HG03378 (cell line): ENCODE measurements at regions not wholly inside any gene's neighbourhood (a gene's known extent, or its start where the extent isn't known, plus 50 kb on each side); places are given as distances from the start of the nearest gene placed in this dataset.

ENCODE experiments used
- ATAC-seq: cut with Tn5 transposase; IDR thresholded peaks from one replicate; pipeline ENCODE4 v1.9.1; 2021; ENCODE audit warnings: mild to moderate bottlenecking, moderate library complexity; ENCODE audit not compliant: unreplicated experiment

GRCh38 chrX:76228499-76228898, 55.6 kb downstream of the PBDC1 start:
- no peak for ATAC-seq

- ATAC-seq = no peak
Measured at GRCh38 chrX:76248901-76249300, 76.0 kb downstream of the PBDC1 start.

GRCh38 chrX:76253432-76253831, 80.6 kb downstream of the PBDC1 start:
- ATAC-seq = peak; percentile 93

DNA sequence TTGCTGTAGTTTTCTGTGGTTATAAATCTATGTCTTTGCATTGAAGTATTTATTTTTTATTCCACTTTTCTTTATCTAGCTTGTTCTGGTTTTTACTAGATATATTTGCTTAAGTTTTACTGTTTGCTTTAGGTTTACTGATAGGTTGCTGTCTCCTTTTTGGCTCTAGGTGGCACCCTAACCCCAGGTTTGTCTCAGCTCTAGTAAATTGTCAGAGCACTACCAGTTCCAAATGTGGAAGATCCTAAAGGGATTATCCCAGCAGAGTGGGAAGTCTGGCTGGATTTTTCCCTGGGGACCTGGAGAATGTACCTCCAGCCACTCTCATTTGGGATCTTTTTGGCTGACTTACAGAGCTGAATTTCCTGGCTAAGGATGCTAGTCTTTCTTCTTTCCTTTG, 106.1 kb downstream of the PBDC1 start:
- ATAC-seq = peak; percentile 86
